Lung (tissue), 11 donors: ENCODE measurements at regions not wholly inside any gene's neighbourhood (a gene's known extent, or its start where the extent isn't known, plus 50 kb on each side); places are given as distances from the start of the nearest gene placed in this dataset.

Source experiments
- ATAC-seq: fragments of 200-7000 bp; cut with Tn5 transposase; one replicate; pipeline ENCODE4 v1.9.1; 2020; ENCODE audit warnings: moderate number of reproducible peaks; ENCODE audit not compliant: insufficient read depth, low FRiP score
- DNase-seq, 3 donors: peaks; one replicate each; pipeline ENCODE4 v3.0.0-alpha.2; 2013 to 2017
- H3K27ac ChIP-seq, 2 donors: one replicate each; pipeline ENCODE4 v1.5.1; 2013; ENCODE audit warnings: mild to moderate bottlenecking in 2 of 2, moderate library complexity in 2 of 2, control low read depth in 1 of 2, inconsistent platforms in 1 of 2, low read depth in 1 of 2, low read length in 1 of 2
- H3K27me3 ChIP-seq, 3 donors: one replicate each; pipeline ENCODE4 v1.5.1; 2013; ENCODE audit warnings: low read length in 2 of 3; ENCODE audit not compliant: control insufficient read depth in 3 of 3, insufficient read depth in 3 of 3
- H3K36me3 ChIP-seq, 4 donors: one replicate each; pipeline ENCODE4 v1.5.1; 2013; ENCODE audit warnings: low read length in 4 of 4, mild to moderate bottlenecking in 1 of 4, moderate library complexity in 1 of 4; ENCODE audit not compliant: control insufficient read depth in 4 of 4, insufficient read depth in 4 of 4
- H3K4me1 ChIP-seq, 5 donors: one replicate each; pipeline ENCODE4 v1.5.1; 2013; ENCODE audit warnings: low read length in 5 of 5, mild to moderate bottlenecking in 2 of 5, moderate library complexity in 1 of 5; ENCODE audit not compliant: control insufficient read depth in 5 of 5, insufficient read depth in 5 of 5
- H3K4me3 ChIP-seq: one replicate; pipeline ENCODE4 v1.5.1; 2013; ENCODE audit warnings: mild to moderate bottlenecking, control low read depth, moderate library complexity
- H3K9ac ChIP-seq, 2 donors: one replicate each; pipeline ENCODE4 v1.5.1; 2013; ENCODE audit warnings: low read length in 2 of 2, control low read depth in 1 of 2; ENCODE audit not compliant: insufficient read depth in 1 of 2
- H3K9me3 ChIP-seq, 4 donors: one replicate each; pipeline ENCODE4 v1.5.1; 2013; ENCODE audit warnings: low read length in 3 of 4, mild to moderate bottlenecking in 1 of 4, moderate library complexity in 1 of 4; ENCODE audit not compliant: control insufficient read depth in 4 of 4, insufficient read depth in 3 of 4
- WGBS, 2 donors: extraction: QIAGEN DNeasy Blood & Tissue Kit; methylation state at CpG; one replicate each; pipeline ENCODE4 v1.1.7; 2013; 5-methylcytosine and 5-hydroxymethylcytosine counted together
- TF ChIP-seq, protein P1 (sequence below): IDR thresholded peaks from 2 replicates; pipeline ENCODE4 v1.5.1; 2012; ENCODE audit warnings: mild to moderate bottlenecking; ENCODE audit errors: control extremely low read depth, extremely low read depth
- donor health status: control.
- donor health status: control.
- donor health status: Bipolar disorder and iron deficiency.
- donor health status: healthy.
- donor health status: DM: yes; HTN: yes; CAD: no.

DNA sequence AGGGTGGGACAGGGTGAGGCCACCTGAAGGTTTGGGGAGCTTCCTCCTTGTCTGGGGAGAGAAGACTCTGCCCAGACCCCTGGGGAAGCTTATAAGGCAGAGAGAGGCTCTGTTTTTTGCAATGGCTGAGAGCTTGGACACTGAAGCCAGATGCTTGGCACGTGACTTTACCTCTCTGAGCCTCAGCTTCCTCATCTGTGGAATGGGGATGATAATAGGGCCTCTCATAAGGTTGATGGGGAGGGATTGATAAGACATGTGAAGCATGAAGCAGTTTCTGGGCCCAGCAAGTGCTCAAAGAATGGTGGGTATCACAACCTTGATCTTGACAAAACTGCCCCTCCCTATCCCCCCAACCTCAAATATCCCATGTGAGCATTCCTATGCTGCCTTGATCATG lies 195.4 kb upstream of the LHX5 start:
- ATAC-seq = no peak
- Histone ChIP-seq H3K9ac (no peak overlapping the region), H3K27me3 (peaks cover 4 to 40% (median 28%) of the 10 kb centered on the region in 3 donors), H3K4me3 (no peak overlapping the region), H3K36me3 (no peaks in the 10 kb centered on the region), H3K9me3 (peaks cover 0 to 5% (median 0%) of the 10 kb centered on the region in 4 donors), H3K4me1 (no peaks in the 10 kb centered on the region), H3K27ac (no peak overlapping the region)
- 77 to 94% methylated on average over 1 of the region's 1 CpG for WGBS, 2 donors
- TF ChIP-seq, protein P1, sequence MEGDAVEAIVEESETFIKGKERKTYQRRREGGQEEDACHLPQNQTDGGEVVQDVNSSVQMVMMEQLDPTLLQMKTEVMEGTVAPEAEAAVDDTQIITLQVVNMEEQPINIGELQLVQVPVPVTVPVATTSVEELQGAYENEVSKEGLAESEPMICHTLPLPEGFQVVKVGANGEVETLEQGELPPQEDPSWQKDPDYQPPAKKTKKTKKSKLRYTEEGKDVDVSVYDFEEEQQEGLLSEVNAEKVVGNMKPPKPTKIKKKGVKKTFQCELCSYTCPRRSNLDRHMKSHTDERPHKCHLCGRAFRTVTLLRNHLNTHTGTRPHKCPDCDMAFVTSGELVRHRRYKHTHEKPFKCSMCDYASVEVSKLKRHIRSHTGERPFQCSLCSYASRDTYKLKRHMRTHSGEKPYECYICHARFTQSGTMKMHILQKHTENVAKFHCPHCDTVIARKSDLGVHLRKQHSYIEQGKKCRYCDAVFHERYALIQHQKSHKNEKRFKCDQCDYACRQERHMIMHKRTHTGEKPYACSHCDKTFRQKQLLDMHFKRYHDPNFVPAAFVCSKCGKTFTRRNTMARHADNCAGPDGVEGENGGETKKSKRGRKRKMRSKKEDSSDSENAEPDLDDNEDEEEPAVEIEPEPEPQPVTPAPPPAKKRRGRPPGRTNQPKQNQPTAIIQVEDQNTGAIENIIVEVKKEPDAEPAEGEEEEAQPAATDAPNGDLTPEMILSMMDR = no peak
- no peak for DNase-seq

- Histone ChIP-seq H3K27ac (no peak overlapping the region), H3K9me3 (peaks cover 0 to 3% (median 0%) of the 10 kb centered on the region in 4 donors), H3K27me3 (peaks cover 4 to 33% (median 28%) of the 10 kb centered on the region in 3 donors), H3K4me3 (no peak overlapping the region), H3K36me3 (no peaks in the 10 kb centered on the region), H3K9ac (no peak overlapping the region), H3K4me1 (no peaks in the 10 kb centered on the region)
- no peak for ATAC-seq
- TF ChIP-seq, protein P1 = no peak
- DNase-seq = no peak
- 61 to 66% methylated on average over 6 of the region's 6 CpGs for WGBS, 2 donors
These were observed 194.6 kb upstream of the LHX5 start for GRCh38 chr12:113666223-113666622.

DNA sequence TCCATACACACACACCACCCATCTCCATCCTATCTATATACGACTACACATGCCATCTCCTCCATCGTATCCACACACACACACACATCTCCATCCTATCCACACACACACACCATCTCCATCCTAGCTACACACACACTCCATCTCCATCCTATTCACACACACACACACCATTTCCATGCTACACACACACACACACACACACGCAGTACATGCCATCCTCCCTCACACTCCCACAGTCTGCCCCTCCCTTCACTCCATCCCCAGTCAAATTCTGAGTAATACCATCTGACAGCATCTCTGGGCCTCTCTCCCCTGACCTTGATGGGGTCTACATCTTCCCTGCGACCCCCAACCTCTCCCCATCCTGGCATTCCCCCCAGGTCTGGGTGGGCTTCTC lies 193.8 kb upstream of the LHX5 start:
- TF ChIP-seq, protein P1 = no peak
- H3K4me1 ChIP-seq = no peaks in the 10 kb centered on the region
- 86 to 87% methylated on average over 4 of the region's 4 CpGs for WGBS, 2 donors
- H3K9me3 ChIP-seq = peaks cover 0 to 3% (median 0%) of the 10 kb centered on the region in 4 donors
- H3K36me3 ChIP-seq = no peaks in the 10 kb centered on the region
- no peak overlapping the region for H3K9ac ChIP-seq
- peaks cover 4 to 26% (median 25%) of the 10 kb centered on the region in 3 donors for H3K27me3 ChIP-seq
- no peak overlapping the region for H3K4me3 ChIP-seq
- H3K27ac ChIP-seq = no peak overlapping the region
- ATAC-seq (no peak), DNase-seq (no peak)

DNA sequence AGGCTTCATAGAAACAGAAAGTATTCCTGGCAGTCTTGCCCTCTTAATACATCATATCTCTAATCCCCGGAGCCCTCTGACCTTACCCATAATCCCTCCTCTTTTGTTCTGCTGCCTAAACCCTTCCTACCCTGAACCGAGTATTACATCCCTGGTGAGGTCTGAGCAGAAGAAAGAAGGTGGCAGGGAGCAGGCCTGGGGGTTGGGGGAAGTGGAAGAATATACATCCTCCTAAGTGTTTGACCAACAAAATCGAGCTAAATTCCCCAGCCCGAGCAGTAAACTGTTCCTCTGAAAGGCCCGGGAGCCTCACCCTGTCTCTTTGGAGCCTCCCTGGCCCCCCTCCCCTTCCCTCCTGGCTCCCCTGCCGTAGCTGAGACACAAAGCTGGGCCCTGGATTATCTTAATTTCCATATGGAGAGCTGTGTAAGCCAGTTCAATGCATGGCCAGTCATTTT lies 192.6 kb upstream of the LHX5 start:
- no peak overlapping the region for H3K4me3 ChIP-seq
- peaks cover 4 to 19% (median 15%) of the 10 kb centered on the region in 3 donors for H3K27me3 ChIP-seq
- no peak overlapping the region for H3K9ac ChIP-seq
- no peaks in the 10 kb centered on the region for H3K36me3 ChIP-seq
- H3K4me1 ChIP-seq = no peaks in the 10 kb centered on the region
- no peak for ATAC-seq
- TF ChIP-seq, protein P1 = no peak
- no peak overlapping the region for H3K27ac ChIP-seq
- 31 to 46% methylated on average over 6 of the region's 6 CpGs for whole genome bisulfite sequencing, 2 donors
- H3K9me3 ChIP-seq = no peaks in the 10 kb centered on the region
- DNase-seq = no peak
